Spleen (tissue), 11 donors: ENCODE measurements at regions not wholly inside any gene's neighbourhood (a gene's known extent, or its start where the extent isn't known, plus 50 kb on each side); places are given as distances from the start of the nearest gene placed in this dataset.

Experiments used
- DNase-seq: peaks from one replicate; pipeline ENCODE4 v3.0.0-alpha.2; 2020
- H3K27ac ChIP-seq, 8 donors: fragments of 200-600 bp; sonication (generic) in 7 of 8; 1 replicate in 4 of 8; 2 replicates in 4 of 8; pipeline versions ENCODE4 v1.5.0 to v1.8.0; 2016 to 2021; ENCODE audit warnings: inconsistent platforms in 4 of 8, mild to moderate bottlenecking in 4 of 8, moderate library complexity in 1 of 8
- H3K27me3 ChIP-seq, 7 donors: fragments of 200-600 bp; sonication (generic) in 6 of 7; replicated peaks in 1 of 7; 1 replicate in 4 of 7; 2 replicates in 3 of 7; pipeline versions ENCODE4 v1.5.0 to v1.8.0; 2016 to 2021; ENCODE audit warnings: inconsistent platforms in 3 of 7, mild to moderate bottlenecking in 1 of 7
- H3K36me3 ChIP-seq, 6 donors: fragments of 200-600 bp; sonication (generic) in 5 of 6; 1 replicate in 4 of 6; 2 replicates in 2 of 6; pipeline versions ENCODE4 v1.5.0 to v1.8.0; 2016 to 2021; ENCODE audit warnings: inconsistent platforms in 2 of 6
- H3K4me1 ChIP-seq, 6 donors: fragments of 200-600 bp; sonication (generic) in 5 of 6; 1 replicate in 3 of 6; 2 replicates in 3 of 6; pipeline versions ENCODE4 v1.5.0 to v1.8.0; 2016 to 2021; ENCODE audit warnings: inconsistent platforms in 3 of 6
- H3K4me3 ChIP-seq, 8 donors: fragments of 200-600 bp; sonication (generic) in 7 of 8; 1 replicate in 4 of 8; 2 replicates in 4 of 8; pipeline versions ENCODE4 v1.5.0 to v1.8.0; 2016 to 2021; ENCODE audit warnings: inconsistent platforms in 4 of 8, mild to moderate bottlenecking in 4 of 8, moderate library complexity in 2 of 8
- H3K9me3 ChIP-seq, 8 donors: fragments of 200-600 bp; sonication (generic) in 7 of 8; 1 replicate in 4 of 8; 2 replicates in 4 of 8; pipeline versions ENCODE4 v1.5.0 to v1.8.0; 2016 to 2021; ENCODE audit warnings: inconsistent platforms in 4 of 8
- CTCF ChIP-seq, 11 experiments: fragments of 200-600 bp in 7 of 11; fragments of 450-650 bp in 4 of 11; sonication (generic) in 4 of 11; IDR thresholded peaks in 8 of 11; conservative IDR thresholded peaks in 3 of 11; 1 replicate in 7 of 11; 2 replicates in 4 of 11; pipeline versions ENCODE4 v1.4.0 to v1.8.0; 2016 to 2021; ENCODE audit warnings: antibody characterized with exemption in 11 of 11, inconsistent platforms in 4 of 11, mild to moderate bottlenecking in 1 of 11
- POLR2A ChIP-seq, 3 donors: fragments of 450-650 bp; IDR thresholded peaks; one replicate each; pipeline ENCODE4 v1.5.1; 2017; ENCODE audit warnings: antibody characterized with exemption in 3 of 3, mild to moderate bottlenecking in 1 of 3
- POLR2AphosphoS5 ChIP-seq, 3 donors: sonication (generic); formaldehyde crosslinking; IDR thresholded peaks; one replicate each; pipeline ENCODE4 v1.5.1; 2017; ENCODE audit warnings: antibody characterized with exemption in 3 of 3
- WGBS, 5 donors: extraction: QIAGEN DNeasy Blood & Tissue Kit in 3 of 5; methylation state at CpG; one replicate each; pipeline versions ENCODE4 v1.1.5 to v1.1.7; 2013 to 2018; 5-methylcytosine and 5-hydroxymethylcytosine counted together
- intact Hi-C: fragments of 100-400 bp; cut with DNase I; formaldehyde crosslinking; loops from one replicate; pipeline ENCODE4 v1.15.0; 2023; ENCODE audit warnings: low total_unique reads
- donor health status: healthy with polysubstance abuse.
- donor health status: DM: no; HTN: no; CAD: no; lungs with moderate emphysema.
- donor health status: DM: no; HTN: no; CAD: no.
- donor health status: Bipolar disorder and iron deficiency.
- donor health status: healthy.
- donor health status: DM: no; HTN: no; CAD: no.
- donor health status: DM: yes; HTN: yes; CAD: no.

- TF ChIP-seq CTCF (IDR thresholded peaks at IDR 0.05 in 8 of 11, conservative IDR thresholded peaks at IDR 0.05 in 3 of 11) (no peak), POLR2A (IDR thresholded peaks at IDR 0.05) (no peak), POLR2AphosphoS5 (IDR thresholded peaks at IDR 0.05) (no peak)
- WGBS, 5 donors, result 88 to 91% (median 90%) methylated on average over 3 of the region's 3 CpGs
These were observed 546.0 kb downstream of the METTL15 start for GRCh38 chr11:28654191-28654590.

GRCh38 chr11:28649922-28650321 lies 541.7 kb downstream of the METTL15 start:
- no peaks in the 10 kb centered on the region for H3K27me3 ChIP-seq
- no peaks in the 10 kb centered on the region for H3K4me1 ChIP-seq
- H3K36me3 ChIP-seq, result no peaks in the 10 kb centered on the region
- no peak overlapping the region for H3K27ac ChIP-seq
- H3K4me3 ChIP-seq, result no peak overlapping the region
- DNase-seq, result no peak
- TF ChIP-seq CTCF (IDR thresholded peaks at IDR 0.05 in 8 of 11, conservative IDR thresholded peaks at IDR 0.05 in 3 of 11) (no peak), POLR2A (IDR thresholded peaks at IDR 0.05) (no peak), POLR2AphosphoS5 (IDR thresholded peaks at IDR 0.05) (no peak)
- intact Hi-C loops, result no loop called here
- peaks cover 0 to 14% (median 5%) of the 10 kb centered on the region in 8 donors for H3K9me3 ChIP-seq
- WGBS, 5 donors, result 77 to 88% (median 80%) methylated on average over 5 of the region's 5 CpGs

More at GRCh38 chr11:28654191-28654590, 546.0 kb downstream of the METTL15 start:
- Histone ChIP-seq H3K27me3 (no peaks in the 10 kb centered on the region), H3K9me3 (no peaks in the 10 kb centered on the region), H3K4me1 (peaks cover 0 to 7% (median 0%) of the 10 kb centered on the region in 6 donors), H3K4me3 (no peak overlapping the region), H3K27ac (no peak overlapping the region), H3K36me3 (no peaks in the 10 kb centered on the region)
- intact Hi-C loops, result no loop called here
- DNase-seq, result no peak

- no peak overlapping the region for H3K4me3 ChIP-seq
- no peak overlapping the region for H3K27ac ChIP-seq
- H3K27me3 ChIP-seq, result no peaks in the 10 kb centered on the region
- H3K4me1 ChIP-seq, result no peaks in the 10 kb centered on the region
- H3K9me3 ChIP-seq, result peaks cover 0 to 4% (median 0%) of the 10 kb centered on the region in 8 donors
- no peaks in the 10 kb centered on the region for H3K36me3 ChIP-seq
- TF ChIP-seq POLR2AphosphoS5 (IDR thresholded peaks at IDR 0.05), result no peak
- no peak for TF ChIP-seq POLR2A (IDR thresholded peaks at IDR 0.05)
- no peak for TF ChIP-seq CTCF (IDR thresholded peaks at IDR 0.05 in 8 of 11, conservative IDR thresholded peaks at IDR 0.05 in 3 of 11)
- no peak for DNase-seq
- 75 to 88% (median 81%) methylated on average over 2 of the region's 2 CpGs for whole genome bisulfite sequencing, 5 donors
- intact Hi-C loops, result no loop called here
These were observed 528.4 kb downstream of the METTL15 start for GRCh38 chr11:28636566-28636965.

GRCh38 chr11:28636033-28636432 lies 527.8 kb downstream of the METTL15 start:
- Histone ChIP-seq H3K4me1 (no peaks in the 10 kb centered on the region), H3K36me3 (no peaks in the 10 kb centered on the region), H3K4me3 (no peak overlapping the region), H3K9me3 (peaks cover 0 to 4% (median 0%) of the 10 kb centered on the region in 8 donors), H3K27ac (no peak overlapping the region), H3K27me3 (no peaks in the 10 kb centered on the region)
- intact Hi-C loops, result no loop called here
- WGBS, 5 donors, result 37 to 60% (median 53%) methylated on average over 4 of the region's 4 CpGs
- no peak for DNase-seq
- TF ChIP-seq CTCF (IDR thresholded peaks at IDR 0.05 in 8 of 11, conservative IDR thresholded peaks at IDR 0.05 in 3 of 11) (no peak), POLR2AphosphoS5 (IDR thresholded peaks at IDR 0.05) (no peak), POLR2A (IDR thresholded peaks at IDR 0.05) (no peak)
